Activated B cell treated with CpG ODN at 0.5 μM for 24 hours (primary cell): ENCODE measurements at regions not wholly inside any gene's neighbourhood (a gene's known extent, or its start where the extent isn't known, plus 50 kb on each side); places are given as distances from the start of the nearest gene placed in this dataset.

ENCODE experiments used
- ATAC-seq: fragments of 200-7000 bp; cut with Tn5 transposase; one replicate; pipeline ENCODE4 v1.10.0; 2021; ENCODE audit warnings: low read depth, mild to moderate bottlenecking, moderate library complexity
- CTCF ChIA-PET: fragments of 350-600 bp; sonication (Branson Sonifier 250); formaldehyde crosslinking; loops from one replicate; lab custom pipeline; 2021; ENCODE audit warnings: antibody characterized with exemption; lab: Charles Lee
- POLR2A ChIA-PET: fragments of 350-600 bp; sonication (Branson Sonifier 250); formaldehyde crosslinking; loops from one replicate; lab custom pipeline; 2021; ENCODE audit warnings: antibody characterized with exemption; lab: Charles Lee
- DNase-seq: peaks from one replicate; pipeline ENCODE4 v3.0.0; 2022
- H3K27ac Mint-ChIP-seq: one replicate; pipeline ENCODE4 v1.8.0; 2020; ENCODE audit warnings: mixed read lengths
- H3K27me3 Mint-ChIP-seq: one replicate; pipeline ENCODE4 v1.8.0; 2021; ENCODE audit warnings: mixed read lengths
- H3K36me3 Mint-ChIP-seq: one replicate; pipeline ENCODE4 v1.8.0; 2021; ENCODE audit warnings: low read depth, mixed read lengths
- H3K4me1 Mint-ChIP-seq: one replicate; pipeline ENCODE4 v1.8.0; 2021; ENCODE audit warnings: mixed read lengths
- H3K4me3 Mint-ChIP-seq: one replicate; pipeline ENCODE4 v1.8.0; 2020; ENCODE audit warnings: mild to moderate bottlenecking, mixed read lengths
- H3K9me3 Mint-ChIP-seq: one replicate; pipeline ENCODE4 v1.8.0; 2020; ENCODE audit warnings: mixed read lengths
- CTCF ChIP-seq: fragments of 200-600 bp; IDR thresholded peaks from one replicate; pipeline ENCODE4 v1.8.0; 2022; ENCODE audit warnings: antibody characterized with exemption, mild to moderate bottlenecking
- intact Hi-C: fragments of 100-400 bp; cut with micrococcal nuclease; formaldehyde crosslinking; loops from one replicate; pipeline ENCODE4 v1.15.1; 2024

GRCh38 chr7:46775776-46776175, 806.1 kb downstream of the TNS3 start:
- H3K27me3 Mint-ChIP-seq, result peaks cover 1% of the 10 kb centered on the region
- peaks cover 3% of the 10 kb centered on the region for H3K9me3 Mint-ChIP-seq
- no peaks in the 10 kb centered on the region for H3K4me1 Mint-ChIP-seq
- intact Hi-C loops, result loop anchor here (2.0 kb wide), 1 partner anchor 479 kb away; no protein-coding TSS in a partner anchor
- H3K27ac Mint-ChIP-seq, result no peak overlapping the region
- H3K36me3 Mint-ChIP-seq, result no peaks in the 10 kb centered on the region
- DNase-seq (no peak), ATAC-seq (no peak)
- ChIA-PET POLR2A (no interaction called here), CTCF (no interaction called here)
- TF ChIP-seq CTCF, result no peak
- H3K4me3 Mint-ChIP-seq, result no peak overlapping the region

GRCh38 chr7:46775020-46775419, 806.9 kb downstream of the TNS3 start:
- Mint-ChIP-seq H3K27me3 (peaks cover 1% of the 10 kb centered on the region), H3K36me3 (no peaks in the 10 kb centered on the region), H3K4me1 (no peaks in the 10 kb centered on the region), H3K4me3 (no peak overlapping the region), H3K9me3 (peaks cover 3% of the 10 kb centered on the region), H3K27ac (no peak overlapping the region)
- DNase-seq (no peak), ATAC-seq (no peak)
- intact Hi-C loops, result no loop called here
- POLR2A ChIA-PET, result no interaction called here
- no peak for TF ChIP-seq CTCF
- CTCF ChIA-PET, result no interaction called here

GRCh38 chr7:46774515-46774914, 807.4 kb downstream of the TNS3 start:
- Mint-ChIP-seq H3K36me3 (no peaks in the 10 kb centered on the region), H3K4me3 (no peak overlapping the region), H3K27me3 (peaks cover 1% of the 10 kb centered on the region), H3K27ac (no peak overlapping the region), H3K9me3 (peaks cover 3% of the 10 kb centered on the region), H3K4me1 (no peaks in the 10 kb centered on the region)
- TF ChIP-seq CTCF, result no peak
- CTCF ChIA-PET, result no interaction called here
- POLR2A ChIA-PET, result no interaction called here
- DNase-seq (no peak), ATAC-seq (no peak)
- intact Hi-C loops, result no loop called here

GRCh38 chr7:46772776-46773175, 809.1 kb downstream of the TNS3 start:
- no peak for TF ChIP-seq CTCF
- peaks cover 12% of the 10 kb centered on the region for H3K9me3 Mint-ChIP-seq

GRCh38 chr7:46767071-46767470, 814.8 kb downstream of the TNS3 start:
- intact Hi-C loops, result no loop called here
- no peak for TF ChIP-seq CTCF

More at GRCh38 chr7:46772776-46773175, 809.1 kb downstream of the TNS3 start:
- CTCF ChIA-PET, result no interaction called here
- no peak for ATAC-seq
- H3K27ac Mint-ChIP-seq, result no peak overlapping the region
- H3K4me3 Mint-ChIP-seq, result no peak overlapping the region
- POLR2A ChIA-PET, result no interaction called here
- peaks cover 1% of the 10 kb centered on the region for H3K27me3 Mint-ChIP-seq
- H3K36me3 Mint-ChIP-seq, result no peaks in the 10 kb centered on the region
- DNase-seq, result no peak
- no peaks in the 10 kb centered on the region for H3K4me1 Mint-ChIP-seq
- intact Hi-C loops, result no loop called here

More at GRCh38 chr7:46767071-46767470, 814.8 kb downstream of the TNS3 start:
- H3K4me1 Mint-ChIP-seq, result no peaks in the 10 kb centered on the region
- ChIA-PET POLR2A (no interaction called here), CTCF (no interaction called here)
- ATAC-seq (no peak), DNase-seq (no peak)
- no peak overlapping the region for H3K27ac Mint-ChIP-seq
- peaks cover 12% of the 10 kb centered on the region for H3K9me3 Mint-ChIP-seq
- no peak overlapping the region for H3K4me3 Mint-ChIP-seq
- H3K36me3 Mint-ChIP-seq, result no peaks in the 10 kb centered on the region
- no peaks in the 10 kb centered on the region for H3K27me3 Mint-ChIP-seq
